GM19043 (cell line): ENCODE measurements at regions not wholly inside any gene's neighbourhood (a gene's known extent, or its start where the extent isn't known, plus 50 kb on each side); places are given as distances from the start of the nearest gene placed in this dataset.
"Not testable (repeated sequence)": the region's sequence is repeated elsewhere in the genome, so short reads cannot be mapped to it uniquely, and the experiment has no call there.

Experiments used
- ATAC-seq: cut with Tn5 transposase; IDR thresholded peaks from one replicate; pipeline ENCODE4 v1.9.1; 2021; ENCODE audit warnings: low read depth; ENCODE audit not compliant: unreplicated experiment

- ATAC-seq: no peak
Measured at GRCh38 chr10:84696610-84697009, 368.2 kb downstream of the CCSER2 start.

- no peak for ATAC-seq
Measured at GRCh38 chr10:84698989-84699388, 370.6 kb downstream of the CCSER2 start.

GRCh38 chr10:84700668-84701369 lies 372.4 kb downstream of the CCSER2 start:
- no peak for ATAC-seq

- no peak for ATAC-seq
Measured at GRCh38 chr10:84701370-84701720, 373.0 kb downstream of the CCSER2 start.

GRCh38 chr10:84704101-84704500 lies 375.7 kb downstream of the CCSER2 start:
- no peak for ATAC-seq

- ATAC-seq: no peak
Measured at GRCh38 chr10:84706431-84706830, 378.0 kb downstream of the CCSER2 start.

- ATAC-seq: no peak
Measured at GRCh38 chr10:84706875-84707274, 378.5 kb downstream of the CCSER2 start.

- no peak for ATAC-seq
Measured at GRCh38 chr10:84715911-84716310, 387.5 kb downstream of the CCSER2 start.

GRCh38 chr10:84718877-84719616 lies 390.7 kb downstream of the CCSER2 start:
- ATAC-seq: no peak

- ATAC-seq: no peak
Measured at GRCh38 chr10:84719687-84720086, 391.3 kb downstream of the CCSER2 start.

GRCh38 chr10:84727398-84727797 lies 399.0 kb downstream of the CCSER2 start:
- no peak for ATAC-seq

- ATAC-seq: not testable (repeated sequence)
Measured at GRCh38 chr10:84739126-84739525, 410.7 kb downstream of the CCSER2 start.

- no peak for ATAC-seq
Measured at GRCh38 chr10:84739641-84740040, 411.3 kb downstream of the CCSER2 start.

GRCh38 chr10:84743483-84743882 lies 415.1 kb downstream of the CCSER2 start:
- no peak for ATAC-seq

- ATAC-seq: no peak
Measured at GRCh38 chr10:84755311-84755710, 426.9 kb downstream of the CCSER2 start.

- not testable (repeated sequence) for ATAC-seq
Measured at GRCh38 chr10:84756653-84757052, 428.3 kb downstream of the CCSER2 start.

- ATAC-seq: not testable (repeated sequence)
Measured at GRCh38 chr10:84761994-84762614, 433.7 kb downstream of the CCSER2 start.

GRCh38 chr10:84762754-84763394 lies 434.5 kb downstream of the CCSER2 start:
- ATAC-seq: no peak

GRCh38 chr10:84763965-84764364 lies 435.6 kb downstream of the CCSER2 start:
- ATAC-seq: no peak

GRCh38 chr10:84765086-84765485 lies 436.7 kb downstream of the CCSER2 start:
- ATAC-seq: no peak

GRCh38 chr10:84765656-84766055 lies 437.3 kb downstream of the CCSER2 start:
- ATAC-seq: no peak
